Endothelial cell of umbilical vein (primary cell): ENCODE measurements at regions not wholly inside any gene's neighbourhood (a gene's known extent, or its start where the extent isn't known, plus 50 kb on each side); places are given as distances from the start of the nearest gene placed in this dataset.
"Not testable (repeated sequence)": the region's sequence is repeated elsewhere in the genome, so short reads cannot be mapped to it uniquely, and the experiment has no call there.

Experiments
- EZH2 ChIP-seq: IDR thresholded peaks from 2 replicates; pipeline ENCODE4 v1.6.1; 2012; ENCODE audit warnings: borderline replicate concordance, low read depth, mild to moderate bottlenecking, moderate library complexity, low read length, inconsistent platforms; ENCODE audit not compliant: severe bottlenecking
- POLR2A ChIP-seq: IDR thresholded peaks from 2 replicates; pipeline ENCODE4 v1.6.1; 2012; ENCODE audit warnings: low read depth, mild to moderate bottlenecking, control low read depth, low read length
- TF ChIP-seq, protein P1 (sequence below), 2 donors: IDR thresholded peaks; 1 replicate in 1 of 2; 2 replicates in 1 of 2; pipeline ENCODE4 v1.5.1; 2011; ENCODE audit warnings: low read length in 2 of 2, mild to moderate bottlenecking in 2 of 2, moderate library complexity in 2 of 2, control low read depth in 1 of 2, inconsistent platforms in 1 of 2, low read depth in 1 of 2; ENCODE audit not compliant: insufficient read depth in 1 of 2; ENCODE audit errors: extremely low read depth in 1 of 2
- TF ChIP-seq, protein P2 (sequence below): IDR thresholded peaks from 2 replicates; pipeline ENCODE4 v1.6.1; 2011; ENCODE audit not compliant: insufficient read depth, insufficient read length

DNA sequence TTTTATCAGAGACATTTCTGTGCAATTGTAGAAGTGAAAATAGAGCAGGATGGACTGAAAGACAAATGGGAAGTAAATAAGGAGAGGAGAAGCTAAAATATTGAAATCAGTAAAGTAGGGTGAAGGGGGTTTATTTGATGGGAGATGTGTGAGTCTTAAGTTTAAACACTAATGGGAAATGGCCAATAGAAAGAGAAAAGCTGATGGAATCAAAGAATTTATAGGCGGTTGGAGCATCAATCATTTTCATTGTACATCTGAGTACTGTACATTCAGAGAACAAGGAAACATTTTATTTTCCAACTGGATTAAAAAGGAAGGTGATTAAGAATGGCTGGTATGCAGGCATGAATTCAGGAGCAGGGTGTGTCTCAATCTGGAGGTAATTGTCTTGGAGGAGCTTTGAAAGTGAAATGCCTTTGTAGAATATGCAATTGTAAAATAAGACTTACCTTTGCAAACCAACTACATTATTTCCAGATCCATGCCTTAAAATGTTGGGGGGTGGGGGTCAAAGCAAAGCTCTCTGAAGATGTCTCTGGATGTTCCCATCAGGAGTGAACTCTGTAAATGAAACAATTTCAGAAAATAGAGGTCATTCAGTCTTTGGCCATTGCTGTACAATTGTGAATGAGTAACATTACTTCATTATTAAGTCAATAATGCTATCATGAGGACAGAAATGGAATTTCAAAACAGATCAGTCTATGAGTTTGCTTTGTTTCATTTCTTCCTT lies 227.4 kb downstream of the SPATA31A1 start:
- TF ChIP-seq, protein P1, sequence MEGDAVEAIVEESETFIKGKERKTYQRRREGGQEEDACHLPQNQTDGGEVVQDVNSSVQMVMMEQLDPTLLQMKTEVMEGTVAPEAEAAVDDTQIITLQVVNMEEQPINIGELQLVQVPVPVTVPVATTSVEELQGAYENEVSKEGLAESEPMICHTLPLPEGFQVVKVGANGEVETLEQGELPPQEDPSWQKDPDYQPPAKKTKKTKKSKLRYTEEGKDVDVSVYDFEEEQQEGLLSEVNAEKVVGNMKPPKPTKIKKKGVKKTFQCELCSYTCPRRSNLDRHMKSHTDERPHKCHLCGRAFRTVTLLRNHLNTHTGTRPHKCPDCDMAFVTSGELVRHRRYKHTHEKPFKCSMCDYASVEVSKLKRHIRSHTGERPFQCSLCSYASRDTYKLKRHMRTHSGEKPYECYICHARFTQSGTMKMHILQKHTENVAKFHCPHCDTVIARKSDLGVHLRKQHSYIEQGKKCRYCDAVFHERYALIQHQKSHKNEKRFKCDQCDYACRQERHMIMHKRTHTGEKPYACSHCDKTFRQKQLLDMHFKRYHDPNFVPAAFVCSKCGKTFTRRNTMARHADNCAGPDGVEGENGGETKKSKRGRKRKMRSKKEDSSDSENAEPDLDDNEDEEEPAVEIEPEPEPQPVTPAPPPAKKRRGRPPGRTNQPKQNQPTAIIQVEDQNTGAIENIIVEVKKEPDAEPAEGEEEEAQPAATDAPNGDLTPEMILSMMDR (IDR thresholded peaks at IDR 0.05; ENCODE audit: extremely low read depth in 1 of 2, insufficient read depth in 1 of 2, low read depth in 1 of 2, low read length in 2 of 2) = not testable (repeated sequence)
- TF ChIP-seq EZH2, POLR2A: not testable (repeated sequence)
- TF ChIP-seq, protein P2, sequence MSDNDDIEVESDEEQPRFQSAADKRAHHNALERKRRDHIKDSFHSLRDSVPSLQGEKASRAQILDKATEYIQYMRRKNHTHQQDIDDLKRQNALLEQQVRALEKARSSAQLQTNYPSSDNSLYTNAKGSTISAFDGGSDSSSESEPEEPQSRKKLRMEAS = not testable (repeated sequence)
